Activated CD8-positive, alpha-beta T cell treated with anti-CD3 and anti-CD28 coated beads, Interleukin-2, amount 10 ng/mL, durations not matched to agents 7 days and 5 days (primary cell): ENCODE measurements at regions not wholly inside any gene's neighbourhood (a gene's known extent, or its start where the extent isn't known, plus 50 kb on each side); places are given as distances from the start of the nearest gene placed in this dataset.

Experiments
- ATAC-seq: fragments of 150-1000 bp; cut with Tn5 transposase; one replicate; pipeline ENCODE4 v1.10.0; 2021; ENCODE audit warnings: moderate library complexity
- CTCF ChIA-PET: fragments of 350-600 bp; sonication (Branson Sonifier 250); formaldehyde crosslinking; loops from one replicate; lab custom pipeline; 2021; ENCODE audit warnings: antibody characterized with exemption; lab: Charles Lee
- POLR2A ChIA-PET: fragments of 350-600 bp; sonication (Branson Sonifier 250); formaldehyde crosslinking; loops from one replicate; lab custom pipeline; 2021; ENCODE audit warnings: antibody characterized with exemption; lab: Charles Lee
- DNase-seq: peaks from one replicate; pipeline ENCODE4 v3.0.0-alpha.2; 2020
- H3K27ac Mint-ChIP-seq: one replicate; pipeline ENCODE4 v1.8.0; 2021; ENCODE audit warnings: mild to moderate bottlenecking, mixed read lengths
- H3K27me3 Mint-ChIP-seq: one replicate; pipeline ENCODE4 v1.8.0; 2021; ENCODE audit warnings: low read depth, mixed read lengths
- H3K36me3 Mint-ChIP-seq: one replicate; pipeline ENCODE4 v1.8.0; 2021; ENCODE audit warnings: low read depth, mixed read lengths
- H3K4me1 Mint-ChIP-seq: one replicate; pipeline ENCODE4 v1.8.0; 2021; ENCODE audit warnings: low read depth, mixed read lengths
- H3K4me3 Mint-ChIP-seq: one replicate; pipeline ENCODE4 v1.8.0; 2021; ENCODE audit warnings: mild to moderate bottlenecking, mixed read lengths
- H3K9me3 Mint-ChIP-seq: one replicate; pipeline ENCODE4 v1.8.0; 2022; ENCODE audit warnings: mixed read lengths; ENCODE audit not compliant: insufficient read depth

DNA sequence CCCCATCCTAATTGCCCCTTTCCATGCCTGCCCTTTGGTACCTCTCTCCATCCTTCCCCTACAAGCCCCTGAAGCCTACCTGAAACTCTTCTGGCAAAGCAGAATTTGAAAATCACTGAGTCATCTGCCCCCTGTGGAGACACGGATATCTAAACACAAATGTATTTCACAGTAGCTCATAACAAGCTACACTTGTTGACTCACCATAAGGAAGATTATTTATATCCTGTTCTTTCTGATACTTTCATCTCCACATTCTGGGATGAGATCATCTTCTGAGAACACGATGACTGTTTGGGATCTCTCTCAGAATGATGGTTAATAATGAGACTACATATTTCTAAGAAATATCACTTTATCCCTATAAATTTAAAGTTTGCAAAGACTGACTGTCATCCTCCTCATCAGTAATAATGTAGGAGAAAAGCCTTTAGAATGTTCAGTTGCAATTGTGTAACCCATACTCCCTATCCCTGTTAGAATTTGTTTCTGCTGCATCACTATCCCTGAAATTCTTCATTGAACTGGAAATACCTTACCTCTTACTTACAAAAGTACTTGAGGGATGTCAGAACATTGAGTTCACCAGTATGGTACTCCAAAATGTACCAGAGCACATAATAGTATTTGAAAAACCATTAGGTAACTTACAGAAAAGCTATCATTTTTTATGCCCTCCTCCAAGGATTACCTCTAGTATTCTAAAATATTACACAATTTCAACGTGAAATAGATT, 116.1 kb upstream of the IL12A start:
- H3K4me3 Mint-ChIP-seq = no peak overlapping the region
- H3K27ac Mint-ChIP-seq = no peak overlapping the region
- POLR2A ChIA-PET = no interaction called here

DNA sequence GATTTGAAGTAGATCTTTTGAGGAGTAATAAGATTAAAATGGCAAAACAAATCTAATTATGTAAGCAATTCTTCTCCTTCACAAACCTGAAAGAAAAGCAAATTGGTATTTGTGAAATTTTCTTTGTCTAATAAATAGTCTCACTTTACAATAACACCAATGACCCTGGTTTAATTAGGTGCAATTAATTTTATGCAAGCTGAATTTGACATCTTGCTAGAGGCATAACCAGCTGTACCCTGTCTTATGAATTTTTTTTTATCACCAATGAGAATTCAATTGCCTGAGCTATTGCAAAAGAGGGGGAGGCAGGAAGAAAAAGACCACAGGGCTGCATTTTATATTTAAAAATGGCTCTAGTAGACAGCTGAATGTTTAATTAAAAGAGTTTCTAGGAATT, 113.5 kb upstream of the IL12A start:
- H3K4me3 Mint-ChIP-seq = no peak overlapping the region
- no peaks in the 10 kb centered on the region for H3K36me3 Mint-ChIP-seq
- peaks cover 14% of the 10 kb centered on the region for H3K27me3 Mint-ChIP-seq
- no peaks in the 10 kb centered on the region for H3K4me1 Mint-ChIP-seq
- ChIA-PET POLR2A (no interaction called here), CTCF (interaction anchor here (3.2 kb wide), 1 partner anchor 10 kb away, joined by 12 read pairs; no protein-coding TSS in a partner anchor)
- H3K27ac Mint-ChIP-seq = no peak overlapping the region
- DNase-seq = no peak
- ATAC-seq = no peak
- no peaks in the 10 kb centered on the region for H3K9me3 Mint-ChIP-seq

More for the DNA sequence above, 116.1 kb upstream of the IL12A start:
- no peak for ATAC-seq
- peaks cover 13% of the 10 kb centered on the region for H3K27me3 Mint-ChIP-seq
- no peaks in the 10 kb centered on the region for H3K9me3 Mint-ChIP-seq
- no peaks in the 10 kb centered on the region for H3K4me1 Mint-ChIP-seq
- DNase-seq = no peak
- H3K36me3 Mint-ChIP-seq = no peaks in the 10 kb centered on the region
- CTCF ChIA-PET = interaction anchor here (0.7 to 3.2 kb wide), 5 partner anchors 12 to 540 kb away, joined by 3 to 12 read pairs (median 3); partner anchors contain the start of gene IL12A

DNA sequence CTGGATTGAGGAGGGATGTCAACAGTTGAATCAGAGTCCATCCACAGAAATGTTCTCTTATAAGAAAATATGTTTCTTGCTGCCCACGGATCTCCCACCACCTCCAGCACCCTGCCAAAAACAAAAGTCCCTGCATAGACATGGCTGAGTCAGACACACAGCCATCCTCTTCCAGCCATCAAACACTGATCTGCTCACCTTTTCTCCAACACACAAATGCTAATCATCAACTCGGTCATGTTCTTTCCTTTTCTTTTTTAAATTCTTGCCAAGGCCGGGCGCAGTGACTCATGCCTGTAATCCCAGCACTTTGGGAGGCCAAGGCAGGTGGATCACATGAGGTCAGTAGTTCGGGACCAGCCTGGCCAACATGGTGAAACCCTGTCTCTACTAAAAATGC, 110.7 kb upstream of the IL12A start:
- ChIA-PET CTCF (no interaction called here), POLR2A (no interaction called here)
- H3K27ac Mint-ChIP-seq = no peak overlapping the region
- no peaks in the 10 kb centered on the region for H3K4me1 Mint-ChIP-seq
- DNase-seq = no peak
- no peaks in the 10 kb centered on the region for H3K9me3 Mint-ChIP-seq
- H3K4me3 Mint-ChIP-seq = no peak overlapping the region
- no peaks in the 10 kb centered on the region for H3K36me3 Mint-ChIP-seq
- ATAC-seq = no peak
- peaks cover 20% of the 10 kb centered on the region for H3K27me3 Mint-ChIP-seq

DNA sequence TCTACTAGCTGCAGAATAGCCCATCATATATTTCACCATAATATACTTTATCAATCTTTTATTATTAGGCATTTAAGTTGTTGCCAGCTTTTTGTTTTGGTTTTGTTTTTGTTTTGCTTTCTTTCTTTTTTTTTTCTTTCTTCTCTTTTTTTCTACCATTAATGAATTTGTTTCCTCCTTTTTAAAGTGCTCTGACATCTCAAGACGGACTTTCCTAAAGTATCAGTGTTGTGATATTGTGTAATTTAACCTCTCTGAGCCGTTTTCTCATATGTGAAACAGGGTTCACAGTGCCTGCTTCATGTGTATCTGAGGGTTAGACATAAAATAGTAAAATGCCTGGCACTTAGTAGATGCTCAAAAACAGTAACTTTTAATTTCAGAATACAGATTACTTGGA, 109.5 kb upstream of the IL12A start:
- ChIA-PET POLR2A (interaction anchor here (0.6 kb wide), 1 partner anchor 17 kb away, joined by 7 read pairs; no protein-coding TSS in a partner anchor), CTCF (no interaction called here)
- no peak overlapping the region for H3K27ac Mint-ChIP-seq

DNA sequence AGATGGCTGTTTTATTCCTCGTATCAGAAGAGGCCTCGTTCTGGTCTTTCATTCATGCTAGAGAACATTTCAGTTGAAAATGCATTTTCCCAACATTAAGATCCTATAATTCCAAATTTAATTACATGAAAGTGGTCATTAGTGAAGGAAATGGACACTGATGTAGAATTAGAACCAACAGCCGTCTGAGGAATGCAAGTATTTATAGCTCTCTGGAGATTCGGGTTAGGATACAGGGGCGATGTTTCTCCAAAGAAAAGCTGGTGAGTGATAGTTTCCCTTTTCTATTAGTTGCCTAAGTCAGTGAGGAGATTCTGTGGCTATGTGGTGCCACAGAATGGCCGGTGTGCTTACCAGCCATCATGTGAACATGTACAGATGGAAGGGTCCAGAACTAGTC, 109.0 kb upstream of the IL12A start:
- H3K27ac Mint-ChIP-seq = no peak overlapping the region
- H3K4me1 Mint-ChIP-seq = no peaks in the 10 kb centered on the region
- DNase-seq (no peak), ATAC-seq (no peak)
- H3K36me3 Mint-ChIP-seq = no peaks in the 10 kb centered on the region
- no peak overlapping the region for H3K4me3 Mint-ChIP-seq
- no peaks in the 10 kb centered on the region for H3K9me3 Mint-ChIP-seq
- CTCF ChIA-PET = no interaction called here
- peaks cover 11% of the 10 kb centered on the region for H3K27me3 Mint-ChIP-seq
- POLR2A ChIA-PET = no interaction called here

More for the DNA sequence above, 109.5 kb upstream of the IL12A start:
- no peaks in the 10 kb centered on the region for H3K9me3 Mint-ChIP-seq
- ATAC-seq (no peak), DNase-seq (no peak)
- H3K4me1 Mint-ChIP-seq = no peaks in the 10 kb centered on the region
- H3K36me3 Mint-ChIP-seq = no peaks in the 10 kb centered on the region
- no peak overlapping the region for H3K4me3 Mint-ChIP-seq
- peaks cover 16% of the 10 kb centered on the region for H3K27me3 Mint-ChIP-seq

DNA sequence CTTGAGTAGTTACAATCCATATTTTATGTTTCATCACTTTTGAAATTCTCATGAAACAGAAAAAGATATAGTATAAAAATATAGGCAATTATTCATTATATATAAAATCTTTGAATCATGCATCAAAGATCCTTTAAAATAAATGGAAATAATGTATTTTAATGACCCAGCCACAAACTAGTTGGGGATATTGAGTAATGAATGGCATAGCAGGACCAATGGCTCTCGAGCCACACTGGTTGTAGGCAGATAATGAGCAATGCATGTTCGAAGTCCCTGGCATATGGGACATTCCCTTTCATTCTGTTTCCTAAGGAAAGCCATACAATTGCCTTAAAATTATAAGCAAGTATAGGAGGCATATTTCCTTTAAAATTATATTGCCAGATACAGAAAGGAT, 107.4 kb upstream of the IL12A start:
- Mint-ChIP-seq H3K27me3 (peaks cover 11% of the 10 kb centered on the region), H3K9me3 (no peaks in the 10 kb centered on the region), H3K27ac (no peak overlapping the region), H3K4me1 (no peaks in the 10 kb centered on the region), H3K4me3 (no peak overlapping the region), H3K36me3 (no peaks in the 10 kb centered on the region)
- DNase-seq (no peak), ATAC-seq (no peak)
- ChIA-PET POLR2A (no interaction called here), CTCF (no interaction called here)

DNA sequence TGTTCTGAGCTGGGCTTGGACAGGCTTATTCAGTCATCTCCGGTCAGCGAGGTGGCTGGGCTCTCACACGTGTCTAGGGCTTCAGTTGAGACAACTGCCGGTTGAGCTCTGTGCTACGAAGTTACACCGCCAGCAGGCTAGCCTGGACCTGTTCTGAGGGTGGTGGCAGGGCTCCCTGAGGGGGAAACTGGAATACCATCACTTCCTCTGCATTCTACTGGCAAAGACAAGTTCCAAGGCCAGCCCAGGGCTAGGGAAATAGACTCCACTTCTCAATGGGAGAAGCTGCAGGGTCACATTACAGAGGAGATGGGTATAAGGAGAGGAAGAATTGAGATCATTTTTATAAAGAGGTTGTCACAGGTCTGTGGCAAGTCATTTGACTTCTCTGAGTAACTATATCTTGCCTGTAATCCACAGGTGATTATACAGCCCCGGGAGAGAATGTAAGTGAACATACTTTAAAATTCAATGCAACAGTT, 106.8 kb upstream of the IL12A start:
- POLR2A ChIA-PET = no interaction called here
- CTCF ChIA-PET = no interaction called here
- no peak for DNase-seq
- Mint-ChIP-seq H3K4me3 (no peak overlapping the region), H3K27me3 (peaks cover 9% of the 10 kb centered on the region), H3K4me1 (no peaks in the 10 kb centered on the region), H3K27ac (no peak overlapping the region), H3K9me3 (no peaks in the 10 kb centered on the region), H3K36me3 (no peaks in the 10 kb centered on the region)
- no peak for ATAC-seq

DNA sequence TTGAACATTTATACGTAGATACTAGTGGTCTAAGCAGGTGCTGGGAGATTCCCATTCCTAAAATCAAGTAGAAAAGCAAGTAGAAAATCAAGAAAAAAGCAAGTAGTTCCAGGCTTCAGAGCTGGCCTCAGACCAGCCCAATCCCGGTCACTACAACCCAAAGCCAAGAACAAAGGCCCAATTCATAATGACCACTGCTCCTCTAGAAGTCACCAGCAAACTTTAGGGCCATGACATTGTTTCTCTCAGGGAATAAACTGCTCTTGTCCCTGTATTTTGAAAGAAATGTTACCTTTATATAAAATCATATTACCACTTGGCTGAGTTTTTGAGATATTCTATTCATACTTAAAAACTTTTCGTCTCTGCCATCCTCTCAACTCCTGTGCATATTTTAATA, 106.3 kb upstream of the IL12A start:
- H3K27ac Mint-ChIP-seq = no peak overlapping the region
- H3K4me3 Mint-ChIP-seq = no peak overlapping the region
- H3K4me1 Mint-ChIP-seq = no peaks in the 10 kb centered on the region
- H3K36me3 Mint-ChIP-seq = no peaks in the 10 kb centered on the region
- ChIA-PET POLR2A (no interaction called here), CTCF (interaction anchor here (3.9 kb wide), 1 partner anchor 105 kb away, joined by 23 read pairs; no protein-coding TSS in a partner anchor)
- no peaks in the 10 kb centered on the region for H3K9me3 Mint-ChIP-seq
- peaks cover 9% of the 10 kb centered on the region for H3K27me3 Mint-ChIP-seq
- DNase-seq (no peak), ATAC-seq (no peak)

DNA sequence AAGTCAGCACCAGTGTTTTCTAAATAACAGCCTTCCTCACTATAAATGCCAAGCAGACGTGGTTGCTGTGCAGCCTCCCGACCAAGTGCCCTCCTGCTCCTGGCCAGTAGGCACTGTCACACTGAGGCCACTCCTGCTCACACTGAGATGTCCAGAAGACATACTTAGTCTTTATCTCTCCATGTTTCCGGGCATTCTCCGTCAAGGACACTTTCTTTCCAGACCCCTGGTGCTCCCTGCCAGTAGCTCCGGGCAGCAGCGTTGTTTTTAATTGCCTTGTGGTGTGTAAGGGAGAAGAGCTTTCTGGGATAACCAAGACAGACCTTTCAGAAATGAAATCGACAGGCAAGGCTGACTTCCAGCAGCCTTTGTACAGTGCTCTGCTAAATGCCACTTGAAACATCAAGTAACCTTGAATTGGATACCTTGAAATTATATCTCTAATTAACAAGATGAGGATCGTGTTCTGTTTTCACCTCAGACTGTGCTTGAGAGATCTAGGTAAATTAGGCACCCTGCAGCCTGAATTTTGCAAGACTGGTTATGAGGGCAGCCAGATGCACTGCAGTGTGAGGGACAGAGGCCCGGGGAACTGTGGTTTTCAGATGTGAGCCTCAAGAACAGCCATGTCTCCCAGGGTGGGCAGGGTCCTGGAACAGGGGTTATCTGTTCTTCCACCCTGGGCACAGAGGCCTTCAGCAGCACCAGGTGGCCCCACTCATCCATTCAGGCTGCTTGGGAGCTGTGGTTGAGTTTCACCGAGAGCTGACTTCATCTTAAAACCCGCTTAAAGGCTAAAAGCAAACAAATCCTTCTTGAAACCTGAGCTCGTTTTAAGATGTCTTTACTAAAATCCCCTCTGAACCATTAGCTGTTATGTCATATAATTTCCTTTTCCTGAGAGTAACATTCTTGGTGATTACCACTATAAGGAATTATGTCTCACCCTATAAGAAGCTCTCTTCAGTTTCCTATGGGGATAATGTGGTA, 105.5 kb upstream of the IL12A start:
- ChIA-PET POLR2A (no interaction called here), CTCF (interaction anchor here (1.3 to 6.0 kb wide), 5 partner anchors 15 to 567 kb away, joined by 3 to 96 read pairs (median 6); partner anchors contain the start of gene TRIM59)
- DNase-seq (no peak), ATAC-seq (no peak)
- Mint-ChIP-seq H3K27ac (no peak overlapping the region), H3K4me3 (no peak overlapping the region), H3K27me3 (peaks cover 9% of the 10 kb centered on the region), H3K9me3 (no peaks in the 10 kb centered on the region), H3K4me1 (no peaks in the 10 kb centered on the region), H3K36me3 (no peaks in the 10 kb centered on the region)

DNA sequence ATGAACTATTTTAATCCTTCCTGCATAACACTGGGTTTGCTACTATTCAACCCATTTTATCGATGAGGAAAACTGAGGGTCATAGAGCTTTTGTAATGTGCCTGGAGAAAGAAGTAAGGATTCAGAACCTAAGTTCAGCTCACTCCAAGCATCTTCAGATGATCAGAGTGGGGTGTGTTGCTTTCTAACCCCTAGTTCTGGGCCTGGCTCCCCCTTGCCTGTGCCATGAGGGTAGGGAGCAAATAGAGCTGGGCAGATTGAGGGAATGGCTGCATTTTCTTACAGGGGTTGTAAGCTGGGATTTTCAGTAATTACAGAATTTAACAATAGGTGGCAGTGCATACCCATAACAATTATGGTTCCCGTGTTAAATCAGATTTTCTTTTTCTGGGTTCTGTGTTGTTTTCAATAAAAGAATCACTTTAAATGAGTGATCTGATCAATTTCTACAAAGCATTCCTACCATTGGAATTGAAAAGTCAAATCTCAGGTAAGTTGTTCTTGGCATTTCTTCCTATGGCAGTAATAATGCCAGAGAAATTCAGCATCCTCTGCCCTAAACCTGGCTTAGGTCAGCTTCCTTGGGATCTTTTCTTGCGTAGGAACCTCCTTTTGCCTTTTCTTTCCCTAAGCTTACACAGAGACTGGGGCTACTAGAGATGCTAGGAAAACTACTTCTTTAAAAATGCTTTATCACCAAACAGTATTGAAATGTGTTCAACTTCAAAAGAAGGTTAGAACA, 103.8 kb upstream of the IL12A start:
- ChIA-PET POLR2A (no interaction called here), CTCF (interaction anchor here (0.6 to 6.0 kb wide), 30 partner anchors 11 to 580 kb away, joined by 3 to 96 read pairs (median 3); partner anchors contain the start of genes IL12A and TRIM59)
- ATAC-seq (no peak), DNase-seq (no peak)
- Mint-ChIP-seq H3K4me3 (no peak overlapping the region), H3K36me3 (no peaks in the 10 kb centered on the region), H3K9me3 (no peaks in the 10 kb centered on the region), H3K27ac (no peak overlapping the region), H3K4me1 (no peaks in the 10 kb centered on the region), H3K27me3 (peaks cover 12% of the 10 kb centered on the region)

DNA sequence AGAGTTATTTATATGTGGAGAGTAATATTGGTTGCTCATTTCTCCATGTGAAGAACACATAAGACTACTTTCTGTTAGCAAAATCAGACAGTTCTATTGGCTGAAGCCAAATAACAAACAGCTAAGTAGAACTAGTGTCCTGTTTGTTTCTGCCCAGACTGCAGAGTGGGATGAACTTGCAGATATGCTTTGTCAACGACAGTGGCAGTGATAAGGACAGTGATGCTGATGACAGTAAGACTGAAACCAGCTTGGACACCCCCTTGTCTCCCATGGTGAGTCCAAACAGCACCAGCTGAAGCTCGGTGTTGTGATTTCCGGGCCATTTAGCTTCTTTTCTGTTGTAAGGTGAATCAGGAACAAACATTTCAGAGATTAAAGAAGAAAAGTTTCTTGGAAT, 102.6 kb upstream of the IL12A start:
- ChIA-PET CTCF (interaction anchor here (0.9 to 6.0 kb wide), 10 partner anchors 9 to 147 kb away, joined by 3 to 96 read pairs (median 4); partner anchors contain the start of gene IL12A), POLR2A (no interaction called here)
- Mint-ChIP-seq H3K27ac (no peak overlapping the region), H3K4me1 (no peaks in the 10 kb centered on the region), H3K36me3 (no peaks in the 10 kb centered on the region), H3K9me3 (no peaks in the 10 kb centered on the region), H3K27me3 (peaks cover 3% of the 10 kb centered on the region), H3K4me3 (no peak overlapping the region)
- ATAC-seq = no peak
- no peak for DNase-seq
